GM21515 (cell line): ENCODE measurements at regions not wholly inside any gene's neighbourhood (a gene's known extent, or its start where the extent isn't known, plus 50 kb on each side); places are given as distances from the start of the nearest gene placed in this dataset.
"Not testable (repeated sequence)": the region's sequence is repeated elsewhere in the genome, so short reads cannot be mapped to it uniquely, and the experiment has no call there.

Experiments
- ATAC-seq: cut with Tn5 transposase; IDR thresholded peaks from one replicate; pipeline ENCODE4 v1.9.1; 2021; ENCODE audit not compliant: unreplicated experiment

- ATAC-seq, result not testable (repeated sequence)
Measured at GRCh38 chr2:201946746-201947145, 86.9 kb upstream of the FZD7 start.

- no peak for ATAC-seq
Measured at GRCh38 chr2:201947287-201947686, 86.4 kb upstream of the FZD7 start.

- ATAC-seq, result no peak
Measured at GRCh38 chr2:201949181-201949926, 84.3 kb upstream of the FZD7 start.

GRCh38 chr2:201949927-201950246, 83.8 kb upstream of the FZD7 start:
- no peak for ATAC-seq

GRCh38 chr2:201950606-201951005, 83.0 kb upstream of the FZD7 start:
- no peak for ATAC-seq

GRCh38 chr2:201952187-201952586, 81.5 kb upstream of the FZD7 start:
- ATAC-seq, result no peak

- no peak for ATAC-seq
Measured at GRCh38 chr2:201953396-201953795, 80.3 kb upstream of the FZD7 start.

GRCh38 chr2:201953880-201954279, 79.8 kb upstream of the FZD7 start:
- no peak for ATAC-seq

- ATAC-seq, result no peak
Measured at GRCh38 chr2:201955231-201955630, 78.4 kb upstream of the FZD7 start.

- ATAC-seq, result no peak
Measured at GRCh38 chr2:201955702-201956141, 77.9 kb upstream of the FZD7 start.

- no peak for ATAC-seq
Measured at GRCh38 chr2:201956361-201956760, 77.3 kb upstream of the FZD7 start.

- ATAC-seq, result no peak
Measured at GRCh38 chr2:201957091-201957490, 76.6 kb upstream of the FZD7 start.

- no peak for ATAC-seq
Measured at GRCh38 chr2:201959198-201959597, 74.5 kb upstream of the FZD7 start.

- ATAC-seq, result no peak
Measured at GRCh38 chr2:201959626-201960025, 74.0 kb upstream of the FZD7 start.

- ATAC-seq, result no peak
Measured at GRCh38 chr2:201960305-201960704, 73.3 kb upstream of the FZD7 start.

GRCh38 chr2:201961401-201961800, 72.3 kb upstream of the FZD7 start:
- no peak for ATAC-seq

- no peak for ATAC-seq
Measured at GRCh38 chr2:201962774-201963562, 70.7 kb upstream of the FZD7 start.

- ATAC-seq, result no peak
Measured at GRCh38 chr2:201964011-201964410, 69.6 kb upstream of the FZD7 start.

GRCh38 chr2:201964631-201965206, 68.9 kb upstream of the FZD7 start:
- no peak for ATAC-seq

- ATAC-seq, result no peak
Measured at GRCh38 chr2:201965550-201965949, 68.1 kb upstream of the FZD7 start.

- ATAC-seq, result no peak
Measured at GRCh38 chr2:201966691-201967438, 66.8 kb upstream of the FZD7 start.
